ENCODE measurements at regions not wholly inside any gene's neighbourhood (a gene's known extent, or its start where the extent isn't known, plus 50 kb on each side); places are given as distances from the start of the nearest gene placed in this dataset.

- DNase-seq, result no peak
Measured at GRCh38 chr5:125541085-125541484, 794.6 kb upstream of the ZNF608 start.

- DNase-seq, result no peak
Measured at GRCh38 chr5:125549322-125549911, 803.0 kb upstream of the ZNF608 start.

GRCh38 chr5:125550274-125550673 is 803.8 kb upstream of the ZNF608 start:
- DNase-seq, result no peak

GRCh38 chr5:125551246-125551645 is 804.8 kb upstream of the ZNF608 start:
- no peak for DNase-seq

GRCh38 chr5:125551797-125552196 is 805.4 kb upstream of the ZNF608 start:
- DNase-seq, result no peak

- DNase-seq, result no peak
Measured at GRCh38 chr5:125552486-125552885, 806.0 kb upstream of the ZNF608 start.

- no peak for DNase-seq
Measured at GRCh38 chr5:125554355-125554754, 807.9 kb upstream of the ZNF608 start.

GRCh38 chr5:125555591-125555990 is 809.2 kb upstream of the ZNF608 start:
- no peak for DNase-seq

- DNase-seq, result no peak
Measured at GRCh38 chr5:125558016-125558415, 811.6 kb upstream of the ZNF608 start.

GRCh38 chr5:125558466-125558865 is 812.0 kb upstream of the ZNF608 start:
- no peak for DNase-seq

GRCh38 chr5:125559296-125559695 is 812.9 kb upstream of the ZNF608 start:
- DNase-seq, result no peak

- DNase-seq, result no peak
Measured at GRCh38 chr5:125560476-125561225, 814.2 kb upstream of the ZNF608 start.

GRCh38 chr5:125564317-125564975 is 818.0 kb upstream of the ZNF608 start:
- no peak for DNase-seq

GRCh38 chr5:125574491-125575044 is 828.1 kb upstream of the ZNF608 start:
- DNase-seq, result no peak

- no peak for DNase-seq
Measured at GRCh38 chr5:125575171-125575890, 828.9 kb upstream of the ZNF608 start.

- DNase-seq, result no peak
Measured at GRCh38 chr5:125575891-125576505, 829.6 kb upstream of the ZNF608 start.

GRCh38 chr5:125576822-125577221 is 830.4 kb upstream of the ZNF608 start:
- DNase-seq, result no peak

- DNase-seq, result no peak
Measured at GRCh38 chr5:125578551-125578950, 832.1 kb upstream of the ZNF608 start.

GRCh38 chr5:125579182-125579581 is 832.7 kb upstream of the ZNF608 start:
- DNase-seq, result no peak

GRCh38 chr5:125581311-125581710 is 834.9 kb upstream of the ZNF608 start:
- no peak for DNase-seq

- DNase-seq, result no peak
Measured at GRCh38 chr5:125582352-125582751, 835.9 kb upstream of the ZNF608 start.

- no peak for DNase-seq
Measured at GRCh38 chr5:125583321-125584139, 837.1 kb upstream of the ZNF608 start.
